GM23248 (cell line): ENCODE measurements at regions not wholly inside any gene's neighbourhood (a gene's known extent, or its start where the extent isn't known, plus 50 kb on each side); places are given as distances from the start of the nearest gene placed in this dataset.

Experiments used
- DNase-seq: peaks from one replicate; pipeline ENCODE4 v3.0.0-alpha.2; 2015
- H2AFZ ChIP-seq: fragments of 200-600 bp; sonication (generic); 2 replicates; pipeline ENCODE4 v1.6.1; 2016; ENCODE audit warnings: antibody characterized with exemption
- H3F3A ChIP-seq: fragments of 200-600 bp; sonication (generic); 2 replicates; pipeline ENCODE4 v1.6.1; 2016; ENCODE audit warnings: mild to moderate bottlenecking, antibody characterized with exemption, mixed run types; ENCODE audit not compliant: insufficient read depth
- H3K27ac ChIP-seq: fragments of 200-600 bp; sonication (generic); 2 replicates; pipeline ENCODE4 v1.5.1; 2016; ENCODE audit warnings: mild to moderate bottlenecking
- H3K27me3 ChIP-seq: fragments of 200-600 bp; sonication (generic); replicated peaks from 2 replicates; pipeline ENCODE4 v1.6.1; 2016; ENCODE audit warnings: mild to moderate bottlenecking; ENCODE audit not compliant: insufficient read depth
- H3K36me3 ChIP-seq: fragments of 200-600 bp; sonication (generic); 2 replicates; pipeline ENCODE4 v1.6.1; 2016; ENCODE audit warnings: low read depth, mild to moderate bottlenecking
- H3K4me1 ChIP-seq: fragments of 200-600 bp; sonication (generic); 2 replicates; pipeline ENCODE4 v1.6.1; 2016; ENCODE audit warnings: mild to moderate bottlenecking; ENCODE audit not compliant: insufficient read depth
- H3K4me2 ChIP-seq: fragments of 200-600 bp; sonication (generic); one replicate; pipeline ENCODE4 v1.6.1; 2016; ENCODE audit warnings: mild to moderate bottlenecking; ENCODE audit not compliant: unreplicated experiment
- H3K4me3 ChIP-seq: fragments of 200-600 bp; sonication (generic); 2 replicates; pipeline ENCODE4 v1.5.1; 2016; ENCODE audit warnings: mild to moderate bottlenecking
- H3K79me2 ChIP-seq: fragments of 200-600 bp; sonication (generic); 2 replicates; pipeline ENCODE4 v1.6.1; 2016; ENCODE audit warnings: mild to moderate bottlenecking; ENCODE audit not compliant: insufficient read depth
- H3K9ac ChIP-seq: fragments of 200-600 bp; sonication (generic); 2 replicates; pipeline ENCODE4 v1.6.1; 2016; ENCODE audit warnings: mild to moderate bottlenecking
- H3K9me2 ChIP-seq: fragments of 200-600 bp; sonication (generic); 2 replicates; pipeline ENCODE4 v1.6.1; 2016; ENCODE audit warnings: mixed run types, mild to moderate bottlenecking, moderate library complexity; ENCODE audit not compliant: insufficient read depth
- H3K9me3 ChIP-seq: fragments of 200-600 bp; sonication (generic); one replicate; pipeline ENCODE4 v1.6.1; 2017; ENCODE audit warnings: low read depth
- H4K20me1 ChIP-seq: fragments of 200-600 bp; sonication (generic); 2 replicates; pipeline ENCODE4 v1.6.0; 2016; ENCODE audit not compliant: insufficient read depth
- EZH2 ChIP-seq: fragments of 200-600 bp; sonication (generic); IDR thresholded peaks from 2 replicates; pipeline ENCODE4 v1.6.1; 2018; ENCODE audit warnings: antibody characterized with exemption, mild to moderate bottlenecking; ENCODE audit not compliant: insufficient read depth, poor library complexity, severe bottlenecking
- EZH2phosphoT487 ChIP-seq: fragments of 200-600 bp; sonication (generic); IDR thresholded peaks from 2 replicates; pipeline ENCODE4 v1.6.1; 2018; ENCODE audit warnings: antibody characterized with exemption, moderate library complexity, mild to moderate bottlenecking, low read depth; ENCODE audit not compliant: insufficient read depth
- WGBS, 2 experiments: methylation state at CpG; one replicate each; pipeline ENCODE4 v1.1.6; 2015 to 2017; ENCODE audit warnings: low lambda C conversion rate in 2 of 2, low coverage in 1 of 2; ENCODE audit errors: missing lambda C conversion rate in 2 of 2; 5-methylcytosine and 5-hydroxymethylcytosine counted together
- in situ Hi-C: fragments of 300-500 bp; cut with MboI; formaldehyde crosslinking; loops from 2 replicates; pipeline ENCODE4 v1.15.0; 2020

DNA sequence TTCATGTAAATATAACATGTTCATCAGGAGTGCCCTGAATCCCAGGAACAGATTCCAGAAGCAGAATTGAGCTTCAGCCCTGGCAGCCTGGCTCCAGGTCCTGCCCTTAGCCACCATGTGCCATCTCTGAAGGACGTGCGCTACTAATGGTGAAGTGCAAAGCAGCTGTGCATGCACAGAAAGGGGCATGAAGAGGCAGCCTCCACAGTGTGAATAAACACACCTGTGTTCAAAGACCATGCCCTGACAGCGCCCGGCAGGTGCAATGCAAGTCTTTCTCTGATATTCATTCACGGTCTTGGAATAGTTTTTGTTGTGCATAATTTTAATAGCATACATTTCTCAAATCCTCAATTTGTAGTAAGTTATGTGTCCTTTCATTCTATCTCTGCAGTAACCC is 250.4 kb upstream of the TCERG1L start:
- TF ChIP-seq EZH2phosphoT487: no peak
- no peak for TF ChIP-seq EZH2
- Histone ChIP-seq H4K20me1 (no peaks in the 10 kb centered on the region), H3K79me2 (no peaks in the 10 kb centered on the region), H2AFZ (no peak overlapping the region), H3K9ac (no peak overlapping the region), H3K4me1 (no peaks in the 10 kb centered on the region), H3K9me3 (no peaks in the 10 kb centered on the region), H3K4me3 (no peak overlapping the region), H3K27ac (no peak overlapping the region), H3K27me3 (no peaks in the 10 kb centered on the region), H3K4me2 (no peak overlapping the region), H3K36me3 (no peaks in the 10 kb centered on the region), H3F3A (no peaks in the 10 kb centered on the region), H3K9me2 (no peaks in the 10 kb centered on the region)
- in situ Hi-C loops: no loop called here
- 40 to 48% methylated on average over 5 of the region's 5 CpGs for WGBS, 2 experiments
- no peak for DNase-seq

DNA sequence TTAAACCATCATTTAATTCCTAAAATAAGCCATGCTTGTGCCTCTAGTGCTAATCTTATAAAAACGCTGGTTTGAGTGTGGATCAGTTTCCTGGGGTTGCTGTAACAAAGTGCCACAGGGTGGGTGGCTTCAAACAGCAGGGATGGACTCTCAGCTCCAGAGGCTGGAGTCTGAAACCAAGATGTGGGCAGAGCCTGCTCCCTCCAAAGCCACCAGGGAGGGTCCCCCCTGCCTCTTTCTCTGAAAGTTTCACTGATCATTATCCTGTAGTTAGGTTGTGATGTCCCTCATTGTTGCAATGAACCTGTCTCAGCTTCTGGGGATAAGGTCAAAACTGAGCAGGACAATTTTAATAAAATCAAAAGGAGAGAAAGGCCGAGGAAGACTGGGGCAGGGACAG is 251.9 kb upstream of the TCERG1L start:
- TF ChIP-seq EZH2: no peak
- no peak for TF ChIP-seq EZH2phosphoT487
- H3K9ac ChIP-seq: no peak overlapping the region
- 23 to 24% methylated on average over 2 of the region's 2 CpGs for WGBS, 2 experiments
- no peaks in the 10 kb centered on the region for H3F3A ChIP-seq
- no peak overlapping the region for H3K27ac ChIP-seq
- H4K20me1 ChIP-seq: no peaks in the 10 kb centered on the region
- in situ Hi-C loops: no loop called here
- no peak overlapping the region for H3K4me2 ChIP-seq
- no peak overlapping the region for H2AFZ ChIP-seq
- H3K4me3 ChIP-seq: no peak overlapping the region
- H3K4me1 ChIP-seq: no peaks in the 10 kb centered on the region
- DNase-seq: no peak
- no peaks in the 10 kb centered on the region for H3K9me3 ChIP-seq
- no peaks in the 10 kb centered on the region for H3K9me2 ChIP-seq
- H3K27me3 ChIP-seq: no peaks in the 10 kb centered on the region; the same call in 1 of the 2 replicates
- no peaks in the 10 kb centered on the region for H3K36me3 ChIP-seq
- H3K79me2 ChIP-seq: no peaks in the 10 kb centered on the region

DNA sequence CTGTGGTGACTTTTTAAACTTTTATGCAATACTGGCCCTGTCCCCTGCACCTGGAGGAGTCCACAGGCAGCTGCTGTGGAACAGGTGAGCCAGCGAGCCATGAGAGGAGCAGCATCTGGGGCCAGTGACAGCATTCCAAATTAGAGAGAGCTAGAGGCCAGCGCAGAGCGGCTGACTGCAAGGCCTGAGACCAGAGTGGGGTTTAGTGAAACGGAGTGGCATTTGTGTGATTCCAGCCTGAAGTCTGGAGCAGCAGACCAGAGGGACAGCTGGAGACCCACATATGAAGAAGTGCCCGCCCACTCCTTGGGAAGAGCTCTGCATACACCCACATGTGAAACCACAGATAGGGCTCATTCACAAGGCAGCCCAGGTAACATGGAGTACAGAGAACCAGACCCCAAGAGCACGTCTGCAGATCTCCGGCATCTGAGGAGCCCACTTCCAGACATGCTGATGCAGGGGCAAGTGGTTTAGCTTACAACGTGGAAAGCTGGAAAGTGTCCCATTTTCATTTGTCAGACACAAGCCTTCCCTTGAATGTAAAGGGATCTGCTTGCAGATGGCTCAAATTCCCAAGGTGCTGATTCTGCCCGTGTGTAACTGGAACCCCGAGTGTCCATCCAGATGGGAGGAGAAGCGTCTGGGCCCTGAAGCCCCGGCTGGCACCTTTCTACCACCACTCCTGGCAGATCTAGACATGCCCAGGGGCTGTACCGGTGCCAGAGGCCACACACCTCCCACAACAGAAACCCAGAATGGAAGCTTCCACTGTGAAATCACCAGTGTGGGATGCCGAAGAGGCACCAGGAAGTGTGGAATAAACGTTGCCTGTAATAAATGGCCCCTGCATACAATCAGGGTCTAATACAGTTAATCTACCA is 256.0 kb upstream of the TCERG1L start:
- H3K9me3 ChIP-seq: no peaks in the 10 kb centered on the region
- H4K20me1 ChIP-seq: no peaks in the 10 kb centered on the region
- H3K9me2 ChIP-seq: no peaks in the 10 kb centered on the region
- no peaks in the 10 kb centered on the region for H3K4me1 ChIP-seq
- no peaks in the 10 kb centered on the region for H3F3A ChIP-seq
- no peak overlapping the region for H3K4me2 ChIP-seq
- no peak for TF ChIP-seq EZH2
- no peak for TF ChIP-seq EZH2phosphoT487
- no peak overlapping the region for H3K27ac ChIP-seq
- 27 to 35% methylated on average over 15 of the region's 15 CpGs for WGBS, 2 experiments
- no peak overlapping the region for H3K4me3 ChIP-seq
- no peak overlapping the region for H2AFZ ChIP-seq
- H3K27me3 ChIP-seq: no peaks in the 10 kb centered on the region; the same call in 1 of the 2 replicates
- no peak overlapping the region for H3K9ac ChIP-seq
- DNase-seq: no peak
- H3K36me3 ChIP-seq: no peaks in the 10 kb centered on the region
- H3K79me2 ChIP-seq: no peaks in the 10 kb centered on the region
- in situ Hi-C loops: no loop called here

DNA sequence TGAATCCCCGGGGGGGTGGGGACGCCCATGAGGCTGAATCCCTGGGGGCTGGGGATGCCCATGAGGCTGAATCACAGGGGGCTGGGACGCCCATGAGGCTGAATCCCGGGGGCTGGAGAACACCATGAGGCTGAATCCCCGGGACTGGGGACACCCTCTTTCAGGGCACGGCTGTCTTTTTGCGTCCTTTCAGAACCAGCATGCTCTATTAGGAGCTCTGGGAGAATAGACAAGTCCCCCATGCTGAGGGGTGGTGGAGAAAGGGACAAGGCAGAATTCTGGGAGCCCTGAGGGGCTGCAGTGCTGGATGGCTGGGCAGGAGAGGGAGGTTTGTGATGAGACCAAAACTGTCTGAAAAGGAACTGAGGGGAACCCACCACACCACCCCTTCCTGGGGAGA is 257.3 kb upstream of the TCERG1L start:
- Histone ChIP-seq H3K4me3 (no peak overlapping the region), H3K36me3 (no peaks in the 10 kb centered on the region), H3F3A (no peaks in the 10 kb centered on the region), H3K9me3 (no peaks in the 10 kb centered on the region), H3K9me2 (no peaks in the 10 kb centered on the region), H3K79me2 (no peaks in the 10 kb centered on the region), H3K4me1 (no peaks in the 10 kb centered on the region), H3K4me2 (no peak overlapping the region), H3K9ac (no peak overlapping the region), H2AFZ (no peak overlapping the region), H3K27me3 (no peaks in the 10 kb centered on the region; the same call in 1 of the 2 replicates), H3K27ac (no peak overlapping the region), H4K20me1 (no peaks in the 10 kb centered on the region)
- TF ChIP-seq EZH2 (no peak), EZH2phosphoT487 (no peak)
- no peak for DNase-seq
- in situ Hi-C loops: no loop called here
- 11 to 19% methylated on average over 7 of the region's 7 CpGs for WGBS, 2 experiments
